SK-MEL-5 (cell line): ENCODE measurements at regions not wholly inside any gene's neighbourhood (a gene's known extent, or its start where the extent isn't known, plus 50 kb on each side); places are given as distances from the start of the nearest gene placed in this dataset.

Experiments used
- DNase-seq: peaks from one replicate; pipeline ENCODE4 v3.0.0-alpha.2; 2016; ENCODE audit warnings: low read depth, low spot score
- in situ Hi-C: cut with HindIII; loops from 2 replicates; pipeline ENCODE4 v1.10.0; 2016; ENCODE audit warnings: low sequenced_read_pairs, high pct_unique_total_duplicates, low pct_unique_long_range_greater_than_20kb

GRCh38 chr16:86063760-86064405 lies 164.9 kb downstream of the IRF8 start:
- in situ Hi-C loops = no loop called here
- no peak for DNase-seq

DNA sequence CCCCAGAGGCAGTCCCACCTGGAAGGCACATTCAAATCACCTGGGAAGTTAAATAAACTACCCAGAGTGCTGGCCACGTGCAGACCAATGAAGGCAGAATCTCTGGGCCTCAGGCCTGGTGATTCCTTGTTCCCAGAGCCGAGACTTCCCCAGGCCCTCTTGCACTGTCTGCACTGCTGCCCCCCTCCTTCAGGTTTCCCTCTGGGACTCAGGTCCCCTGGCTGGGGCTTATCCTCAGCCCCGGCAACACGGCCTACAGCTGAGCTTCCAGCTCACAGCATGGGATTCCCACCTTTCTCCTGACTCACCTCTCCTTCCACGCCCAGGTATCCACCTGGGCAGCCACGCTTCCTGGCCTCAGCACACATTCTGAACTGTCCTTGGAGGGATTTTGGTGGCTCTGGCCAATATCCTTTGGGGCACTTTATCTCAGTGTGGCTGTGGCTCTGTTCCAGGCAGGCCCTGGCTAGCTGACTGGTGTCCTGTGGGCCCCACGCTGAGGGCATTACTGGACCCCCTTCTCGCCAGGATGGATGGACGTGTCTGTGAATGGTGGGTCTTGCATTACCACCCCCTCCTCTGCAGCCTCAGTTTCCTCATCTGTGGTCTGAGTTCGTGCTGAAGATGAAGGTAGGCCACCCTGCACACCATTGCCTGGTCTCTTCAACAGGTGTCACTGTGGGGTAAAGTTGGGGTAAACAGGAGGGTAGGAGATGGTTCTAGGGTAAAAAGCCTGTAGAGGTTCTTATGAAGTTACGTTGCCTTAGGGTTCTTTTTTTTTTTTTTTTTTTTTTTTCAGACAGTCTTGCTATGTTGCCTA lies 165.7 kb downstream of the IRF8 start:
- in situ Hi-C loops = no loop called here
- no peak for DNase-seq

DNA sequence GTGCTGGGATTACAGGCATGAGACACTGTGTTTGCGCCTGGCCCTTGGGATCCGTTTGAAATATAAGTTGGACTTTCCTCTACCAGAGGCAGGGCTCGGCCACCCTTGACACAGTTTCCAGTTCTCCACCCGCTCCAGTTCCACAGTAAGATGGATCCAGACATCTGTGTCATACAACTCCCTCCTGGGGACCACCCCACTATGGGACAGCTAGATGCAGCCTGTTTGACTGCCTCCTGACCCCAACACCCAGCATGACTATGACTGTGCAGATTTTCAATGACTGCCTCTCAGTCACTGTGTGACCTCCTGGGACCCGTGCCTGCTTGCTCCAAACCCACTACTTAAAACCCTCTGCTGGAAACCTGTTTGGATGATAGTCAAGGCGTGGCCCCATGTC lies 166.7 kb downstream of the IRF8 start:
- in situ Hi-C loops = no loop called here
- DNase-seq = no peak

DNA sequence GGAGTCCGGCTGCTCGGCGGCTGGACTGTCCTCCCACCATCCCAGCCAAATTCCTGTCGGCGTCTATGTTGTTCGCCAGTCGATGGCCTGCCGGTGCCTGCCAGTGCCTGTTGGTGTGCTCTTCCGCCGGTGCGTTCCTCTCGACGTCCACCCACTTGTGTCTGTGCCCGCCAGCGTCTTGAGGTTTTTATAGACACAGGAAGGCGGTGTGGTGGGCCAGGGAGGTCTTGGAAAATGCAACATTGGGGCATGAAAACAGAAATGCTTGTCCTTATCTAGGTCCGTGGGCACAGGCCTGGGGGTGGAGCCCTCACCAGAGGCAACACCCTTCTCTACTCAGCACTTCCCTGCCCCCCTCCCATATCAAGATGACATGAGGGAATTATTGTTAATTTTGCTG lies 167.8 kb downstream of the IRF8 start:
- in situ Hi-C loops = no loop called here
- DNase-seq = no peak

DNA sequence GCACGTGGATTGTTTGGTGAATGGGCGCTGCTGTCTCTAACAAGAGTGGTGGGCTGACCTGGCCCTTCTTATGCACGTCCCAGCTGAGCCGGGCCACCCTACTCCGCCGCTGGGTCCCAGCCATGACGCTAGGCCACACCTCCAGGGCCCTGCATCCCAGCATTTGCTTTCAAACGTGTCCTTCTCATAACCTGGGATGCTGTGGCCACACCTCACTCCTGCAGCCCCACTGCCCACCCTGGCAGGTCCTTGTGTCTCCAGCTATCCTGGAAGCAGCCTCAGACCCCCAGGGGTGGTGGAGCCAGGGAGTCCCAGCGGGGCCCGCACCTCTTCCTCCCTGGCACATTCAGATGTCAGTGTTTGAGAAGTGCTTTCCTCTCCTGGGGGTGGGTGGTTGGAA lies 168.6 kb downstream of the IRF8 start:
- DNase-seq = no peak
- in situ Hi-C loops = no loop called here

DNA sequence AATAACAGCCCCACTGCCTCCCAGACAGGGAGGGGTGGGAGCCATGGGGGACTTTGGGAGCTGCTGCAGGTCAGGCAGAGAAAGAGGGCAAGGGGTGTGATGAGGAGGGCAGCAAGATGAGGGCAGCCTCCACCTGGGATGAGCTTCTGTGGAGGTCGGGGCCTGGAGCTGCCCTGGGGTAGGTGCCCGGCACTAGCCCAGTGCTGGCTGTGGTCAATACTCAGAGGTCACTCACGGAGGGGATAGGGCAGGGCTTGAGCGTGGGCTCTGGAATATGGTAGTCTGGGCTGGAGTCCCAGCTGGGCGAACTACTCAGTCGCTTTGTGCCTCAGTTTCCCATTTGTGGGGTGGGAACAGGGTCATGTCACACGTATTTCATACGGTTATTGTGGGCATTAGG lies 169.0 kb downstream of the IRF8 start:
- DNase-seq = no peak
- in situ Hi-C loops = no loop called here

GRCh38 chr16:86068722-86069121 lies 169.8 kb downstream of the IRF8 start:
- no peak for DNase-seq
- in situ Hi-C loops = no loop called here

GRCh38 chr16:86069736-86070298 lies 170.9 kb downstream of the IRF8 start:
- no peak for DNase-seq
- in situ Hi-C loops = no loop called here

DNA sequence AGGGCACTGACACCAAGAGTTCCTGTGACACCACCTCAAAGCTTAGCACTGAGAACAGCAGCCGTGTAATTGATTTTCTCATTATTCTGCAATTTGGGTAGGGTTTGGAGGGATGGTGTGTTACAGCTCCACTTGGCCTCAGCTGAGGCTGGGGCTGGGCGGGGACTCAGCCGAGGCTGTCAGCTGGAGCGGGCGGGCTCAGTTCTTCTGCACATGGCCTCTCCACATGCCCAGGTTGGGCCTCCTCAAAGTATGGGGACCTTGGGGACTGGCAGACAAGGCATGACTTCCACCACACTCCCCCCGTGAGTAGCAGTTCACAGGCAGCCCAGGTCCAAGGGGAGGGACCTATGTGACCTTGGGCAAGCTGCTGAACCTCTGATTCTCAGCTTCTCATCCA lies 171.5 kb downstream of the IRF8 start:
- in situ Hi-C loops = no loop called here
- DNase-seq = no peak

DNA sequence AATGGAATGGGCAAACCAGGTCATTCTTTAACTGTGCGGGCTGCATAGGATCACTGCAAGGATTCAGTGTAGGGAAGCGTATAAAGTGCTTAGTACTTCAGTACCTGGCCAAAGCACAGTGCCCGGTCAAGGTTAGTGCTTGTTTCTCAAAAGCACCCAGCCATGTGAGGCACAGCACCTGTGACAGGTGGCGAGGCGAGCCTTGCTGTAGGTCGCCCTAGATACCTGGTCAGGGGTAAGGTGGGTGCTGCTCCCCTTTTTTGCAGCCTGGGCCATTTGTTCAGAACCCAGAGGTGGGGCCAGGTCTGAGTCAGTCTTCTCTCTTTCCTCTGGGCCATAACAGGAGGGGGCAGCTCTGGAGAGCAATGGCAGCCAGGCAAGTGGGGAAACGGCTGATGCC lies 172.0 kb downstream of the IRF8 start:
- DNase-seq = no peak
- in situ Hi-C loops = no loop called here

- in situ Hi-C loops = no loop called here
- no peak for DNase-seq
Observed at GRCh38 chr16:86071611-86072240, 172.8 kb downstream of the IRF8 start.

- peak; percentile 74 for DNase-seq
Observed at GRCh38 chr16:86072328-86073102, 173.6 kb downstream of the IRF8 start.

GRCh38 chr16:86073103-86073625 lies 174.2 kb downstream of the IRF8 start:
- no peak for DNase-seq
- in situ Hi-C loops = no loop called here

More at GRCh38 chr16:86072328-86073102, 173.6 kb downstream of the IRF8 start:
- in situ Hi-C loops = no loop called here

DNA sequence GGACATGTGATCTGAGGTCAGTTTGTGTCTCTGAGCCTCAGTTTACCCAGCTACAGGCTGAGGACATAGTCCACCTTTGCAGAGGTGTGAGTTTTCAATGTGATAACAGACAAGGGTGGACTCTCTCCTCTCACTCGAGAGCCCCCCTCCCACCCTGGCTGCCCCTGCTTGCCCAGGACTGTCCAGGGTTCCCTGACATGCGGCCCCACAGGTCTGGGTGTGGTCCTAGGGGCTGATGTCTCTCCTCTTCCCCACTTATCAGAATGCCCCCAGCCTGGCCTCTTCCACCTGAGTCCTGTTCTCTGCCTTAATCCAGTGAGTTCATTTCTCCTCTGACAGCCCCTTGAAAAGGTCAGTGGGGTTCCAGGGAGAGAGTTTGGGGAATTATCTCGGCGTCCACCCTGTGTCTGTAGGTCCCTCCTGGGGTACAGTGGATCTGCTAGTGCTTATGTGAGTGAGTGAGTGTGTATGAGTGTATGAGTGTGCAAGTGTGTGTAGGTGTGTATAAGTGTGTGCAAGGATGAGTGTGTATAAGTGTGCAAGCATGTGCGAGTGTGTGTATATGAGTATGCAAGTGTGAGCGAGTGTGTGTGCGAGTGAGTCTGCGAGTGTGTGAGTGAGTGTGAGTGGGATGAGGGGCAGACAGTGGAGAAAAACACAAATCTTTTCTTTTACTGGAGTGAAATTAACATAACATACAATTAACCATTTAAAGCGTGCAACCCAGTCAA lies 175.0 kb downstream of the IRF8 start:
- in situ Hi-C loops = no loop called here
- no peak for DNase-seq

- in situ Hi-C loops = no loop called here
- DNase-seq = no peak
Observed at GRCh38 chr16:86074651-86075487, 175.9 kb downstream of the IRF8 start.

GRCh38 chr16:86075488-86075785 lies 176.5 kb downstream of the IRF8 start:
- no peak for DNase-seq
- in situ Hi-C loops = no loop called here
